Cardiac septum (tissue), 1 donor: ENCODE measurements at regions not wholly inside any gene's neighbourhood (a gene's known extent, or its start where the extent isn't known, plus 50 kb on each side); places are given as distances from the start of the nearest gene placed in this dataset.
"Not testable (repeated sequence)": the region's sequence is repeated elsewhere in the genome, so short reads cannot be mapped to it uniquely, and the experiment has no call there.

Experiments
- DNase-seq: peaks from one replicate; pipeline ENCODE4 v3.0.0-alpha.2; 2020; ENCODE audit warnings: low spot score
- intact Hi-C: fragments of 100-400 bp; cut with DNase I; formaldehyde crosslinking; loops from one replicate; pipeline ENCODE4 v1.14.0; 2022
- donor health status: DM: no; HTN: no; CAD: no.

DNA sequence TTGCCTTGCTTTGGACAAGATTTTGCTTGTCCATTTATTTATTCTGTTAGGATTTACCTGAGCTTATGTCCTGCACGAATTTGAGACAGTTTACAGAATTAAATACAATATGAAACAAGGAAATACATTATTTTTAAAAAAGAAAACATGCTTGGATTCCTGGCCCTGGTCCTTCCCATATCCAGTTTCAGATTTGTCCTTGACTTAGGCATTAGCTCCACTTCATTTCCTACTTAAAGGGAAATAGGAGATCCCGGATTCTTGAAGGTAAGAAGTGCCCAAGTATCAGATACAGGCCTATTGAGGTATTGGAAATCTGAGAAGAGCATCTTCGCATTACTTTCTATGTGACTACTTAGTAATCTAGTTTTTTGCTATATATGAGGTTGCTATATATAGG, 672.0 kb downstream of the SI start:
- intact Hi-C loops, result no loop called here
- DNase-seq, result no peak

DNA sequence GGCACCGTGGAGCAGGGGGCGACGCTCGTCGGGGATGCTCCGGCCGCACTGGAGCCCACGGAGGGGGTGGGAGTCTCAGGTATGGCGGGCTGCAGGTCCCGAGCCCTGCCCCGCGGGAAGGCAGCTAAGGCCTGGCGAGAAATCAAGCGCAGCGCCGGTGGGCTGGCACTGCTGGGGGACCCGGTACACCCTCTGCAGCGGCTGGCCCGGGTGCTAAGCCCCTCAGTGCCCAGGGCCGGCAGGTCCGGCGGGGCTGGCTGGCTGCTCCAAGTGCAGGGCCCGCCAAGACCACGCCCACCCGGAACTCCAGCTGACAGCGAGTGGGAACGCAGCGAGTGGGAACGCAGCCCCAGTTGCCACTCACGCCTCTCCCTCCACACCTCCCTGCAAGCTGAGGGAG, 676.4 kb downstream of the SI start:
- DNase-seq, result no peak
- intact Hi-C loops, result no loop called here

DNA sequence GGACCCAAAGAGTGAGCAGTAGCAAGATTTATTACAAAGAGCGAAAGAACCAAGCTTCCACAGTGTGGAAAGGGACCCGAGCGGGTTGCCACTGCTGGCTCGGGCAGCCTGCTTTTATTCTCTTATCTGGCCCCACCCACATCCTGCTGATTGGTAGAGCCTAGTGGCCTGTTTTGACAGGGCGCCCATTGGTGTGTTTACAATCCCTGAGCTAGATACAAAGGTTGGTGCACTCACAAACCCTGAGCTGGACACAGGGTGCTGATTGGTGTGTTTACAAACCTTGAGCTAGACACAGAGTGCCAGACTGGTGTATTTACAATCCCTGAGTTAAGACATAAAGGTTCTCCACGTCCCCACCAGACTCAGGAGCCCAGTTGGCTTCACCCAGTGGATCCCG, 676.9 kb downstream of the SI start:
- intact Hi-C loops, DNase-seq: not testable (repeated sequence)

DNA sequence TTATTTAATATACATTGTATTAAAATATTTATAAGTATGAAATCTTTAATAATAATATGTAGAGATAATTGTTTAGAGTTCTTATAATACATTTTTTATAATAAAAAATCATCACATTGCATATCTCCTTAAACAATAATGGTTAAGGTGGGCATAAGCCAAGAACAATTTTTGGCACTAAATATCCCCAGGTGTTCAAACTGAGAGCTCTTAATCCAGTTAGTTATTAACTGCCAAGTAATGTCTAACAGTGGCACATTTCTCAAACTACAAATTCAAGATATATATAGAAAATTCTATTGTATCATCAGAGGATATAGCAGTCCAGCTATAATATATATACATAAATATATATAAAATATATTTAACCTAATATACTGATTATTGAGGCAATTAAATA, 680.8 kb downstream of the SI start:
- intact Hi-C loops, result no loop called here
- no peak for DNase-seq

DNA sequence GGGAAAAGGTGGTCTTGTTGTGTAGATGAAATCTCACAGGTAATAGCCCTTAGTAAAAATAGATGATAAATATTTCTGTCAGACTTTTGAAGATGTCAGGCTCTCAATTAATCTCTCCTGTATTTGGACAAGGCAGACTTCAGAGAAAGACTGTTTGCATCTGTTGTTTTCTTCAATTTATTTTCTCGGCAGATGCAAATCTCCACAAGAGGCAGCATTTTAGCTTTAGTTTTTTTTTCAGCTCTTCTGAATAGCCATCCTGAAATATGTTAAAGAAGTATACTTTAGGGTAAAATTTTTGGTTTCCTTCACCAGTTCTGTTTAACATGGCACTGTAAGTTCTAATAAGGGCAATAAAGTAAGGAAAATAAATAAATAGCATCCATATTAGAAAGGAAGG, 685.1 kb downstream of the SI start:
- DNase-seq, result no peak
- intact Hi-C loops, result no loop called here

DNA sequence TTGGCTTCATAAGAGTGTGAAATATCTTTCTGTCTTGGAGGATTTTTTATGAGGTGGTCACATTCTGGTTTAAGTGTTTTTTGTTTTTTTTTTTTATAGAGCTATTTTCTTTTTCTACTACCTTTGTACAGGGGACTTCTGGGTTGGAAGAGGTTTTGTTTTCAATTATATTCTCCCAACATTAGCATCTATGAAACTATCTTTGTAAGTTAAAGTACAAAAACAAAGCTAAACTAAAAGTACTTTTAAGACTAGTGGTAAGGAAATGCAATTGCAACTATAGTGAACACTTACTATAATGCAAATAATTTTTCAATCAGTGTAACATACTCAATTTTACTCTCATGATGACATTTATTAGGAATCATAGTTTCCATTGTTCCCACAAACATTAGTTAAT, 688.2 kb downstream of the SI start:
- DNase-seq, result no peak
- intact Hi-C loops, result no loop called here

DNA sequence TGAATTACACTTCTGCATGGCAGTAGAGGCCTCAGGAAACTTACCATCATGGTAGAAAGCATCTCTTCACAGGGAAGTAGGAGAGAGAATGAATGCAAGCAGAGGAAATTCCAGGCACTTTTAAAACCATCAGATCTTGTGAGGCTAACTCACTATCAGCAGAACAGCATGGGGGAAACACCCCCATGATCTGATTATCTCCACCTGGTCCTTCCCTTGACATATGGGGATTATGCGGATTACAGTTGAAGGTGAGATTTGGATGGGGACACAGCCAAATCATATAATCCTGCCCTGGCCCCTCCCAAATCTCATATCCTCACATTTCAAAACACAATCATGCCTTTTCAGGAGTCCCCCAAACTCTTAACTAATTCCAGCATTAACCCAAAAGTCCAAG, 691.1 kb downstream of the SI start:
- no peak for DNase-seq
- intact Hi-C loops, result no loop called here

DNA sequence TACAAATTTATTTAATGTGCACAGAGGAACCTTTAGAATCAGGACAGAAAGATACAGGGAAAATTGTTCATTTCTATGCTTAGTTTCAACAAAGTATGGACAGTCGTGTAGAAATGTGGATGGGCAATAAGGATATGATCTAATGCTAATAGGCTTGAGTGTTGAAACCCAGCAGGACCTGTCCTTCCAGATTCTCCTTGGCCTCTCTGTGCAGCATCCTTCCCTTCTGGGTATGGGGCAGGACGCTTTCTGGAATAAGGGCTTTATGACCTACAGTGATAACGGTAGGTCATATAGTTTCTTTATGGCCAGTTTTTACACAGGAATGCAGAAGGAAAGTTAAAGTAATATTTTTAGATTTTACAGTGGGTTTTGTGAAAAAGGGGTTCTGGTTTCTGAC, 698.1 kb downstream of the SI start:
- intact Hi-C loops, result no loop called here
- no peak for DNase-seq

DNA sequence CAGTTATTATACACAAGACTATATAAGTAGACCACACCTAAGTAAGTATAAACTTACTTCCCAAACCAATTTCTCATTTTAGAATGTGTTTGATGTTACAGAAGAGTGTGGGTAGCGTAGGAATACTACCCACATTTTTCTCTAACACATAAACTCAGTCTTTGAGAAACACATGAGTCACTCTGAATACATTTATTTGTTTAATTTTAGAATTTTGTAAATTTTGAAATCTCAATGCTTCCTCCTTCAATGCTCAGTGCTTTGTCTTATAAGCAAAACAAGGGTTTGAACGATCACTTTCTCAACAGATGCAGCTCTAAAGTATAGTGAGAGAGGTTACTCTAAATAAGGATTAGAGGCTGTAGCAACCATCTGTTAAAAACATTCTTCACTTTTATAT, 700.8 kb downstream of the SI start:
- intact Hi-C loops, result no loop called here
- no peak for DNase-seq

DNA sequence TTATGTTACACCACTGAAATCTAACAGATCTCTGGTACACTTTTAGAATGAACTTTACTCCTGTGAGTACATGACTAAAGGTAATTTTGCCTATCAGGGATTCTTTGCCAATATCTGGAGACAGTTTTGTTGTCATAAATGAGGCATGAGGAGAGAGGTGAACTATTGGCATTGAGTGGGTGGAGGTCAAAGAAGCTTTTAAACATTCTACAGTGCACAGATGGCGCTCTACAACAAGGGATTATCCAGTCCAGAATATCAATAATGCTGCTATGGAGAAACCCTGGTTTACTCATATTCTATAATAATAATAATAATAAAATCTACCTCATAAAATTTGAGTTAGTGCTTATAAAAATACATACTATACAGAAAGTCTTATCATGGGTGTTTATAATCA, 702.3 kb downstream of the SI start:
- no peak for DNase-seq
- intact Hi-C loops, result no loop called here

DNA sequence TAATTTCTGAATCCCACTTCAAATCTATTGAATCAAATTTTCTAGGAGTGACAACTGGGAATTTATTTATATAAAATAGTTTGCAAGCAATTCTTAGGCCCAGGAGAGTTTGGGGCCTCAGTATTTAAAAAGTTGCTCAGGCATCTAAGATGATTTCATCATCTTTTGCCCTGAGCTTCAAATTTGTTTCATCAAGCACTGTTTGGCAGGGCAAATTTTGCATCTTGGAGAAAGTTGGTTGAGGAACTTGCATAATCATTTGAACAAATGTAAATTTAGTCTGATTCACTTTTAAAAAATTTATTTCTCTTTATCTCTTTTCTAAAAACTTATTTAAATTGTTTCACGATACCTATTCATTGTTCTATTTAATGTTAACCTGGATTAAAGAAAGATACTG, 702.8 kb downstream of the SI start:
- DNase-seq, result no peak
- intact Hi-C loops, result no loop called here

DNA sequence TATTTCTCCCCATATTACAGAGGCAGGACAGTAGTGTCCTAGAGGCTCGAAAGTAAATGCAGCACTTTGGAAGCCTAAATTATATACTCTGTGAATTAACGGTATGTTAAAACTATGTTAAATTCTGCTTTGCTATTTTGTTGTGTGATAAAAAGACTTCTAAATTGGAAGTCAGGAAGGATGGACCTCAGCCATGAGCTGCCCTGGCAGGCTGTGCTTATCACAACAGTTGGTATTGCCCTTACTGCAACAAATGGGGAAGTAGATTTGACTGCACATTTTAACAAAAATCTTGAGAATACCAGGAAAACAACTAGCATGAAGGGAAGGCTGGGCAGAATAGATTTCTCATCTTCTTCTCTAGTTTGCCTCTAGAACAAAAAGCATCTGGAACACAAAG, 706.6 kb downstream of the SI start:
- DNase-seq, result no peak
- intact Hi-C loops, result no loop called here

DNA sequence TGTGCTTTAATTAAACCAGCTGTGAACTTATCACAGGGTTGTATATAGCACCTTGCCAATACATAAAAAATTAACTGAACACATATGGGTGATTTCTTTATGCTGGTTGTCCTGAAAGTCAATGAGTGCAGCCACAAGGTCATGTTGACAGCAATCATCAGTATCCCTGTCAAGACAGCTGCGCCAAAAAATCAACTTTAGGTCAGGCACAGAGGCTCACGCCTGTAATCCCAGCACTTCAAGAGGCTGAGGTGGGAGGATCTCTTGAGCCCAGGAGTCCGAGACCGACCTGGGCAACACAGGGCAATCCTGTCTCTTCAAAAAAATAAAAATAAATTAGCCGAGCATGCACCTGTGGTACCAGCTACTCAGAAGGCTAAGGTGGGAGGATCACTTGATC, 707.3 kb downstream of the SI start:
- DNase-seq, result no peak
- intact Hi-C loops, result no loop called here

DNA sequence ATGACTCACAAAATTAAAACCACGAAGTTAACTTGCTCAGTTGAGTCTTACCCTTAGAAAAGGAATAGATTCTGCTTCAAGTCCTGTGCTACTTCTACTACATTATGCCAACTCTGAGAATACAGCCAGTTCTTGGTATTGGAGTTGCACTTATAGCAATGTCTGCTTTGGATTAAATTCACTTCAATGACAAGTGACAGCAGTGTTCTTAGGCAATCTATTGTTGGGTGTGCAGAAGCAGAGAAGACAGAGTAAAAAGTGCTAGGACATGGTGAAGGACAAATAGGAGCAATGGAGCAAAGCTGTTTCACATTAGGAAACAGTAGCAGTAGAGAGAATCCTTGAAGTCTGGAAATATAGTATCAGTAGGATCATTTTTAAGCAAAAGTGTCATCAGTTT, 713.1 kb downstream of the SI start:
- intact Hi-C loops, result no loop called here
- no peak for DNase-seq

DNA sequence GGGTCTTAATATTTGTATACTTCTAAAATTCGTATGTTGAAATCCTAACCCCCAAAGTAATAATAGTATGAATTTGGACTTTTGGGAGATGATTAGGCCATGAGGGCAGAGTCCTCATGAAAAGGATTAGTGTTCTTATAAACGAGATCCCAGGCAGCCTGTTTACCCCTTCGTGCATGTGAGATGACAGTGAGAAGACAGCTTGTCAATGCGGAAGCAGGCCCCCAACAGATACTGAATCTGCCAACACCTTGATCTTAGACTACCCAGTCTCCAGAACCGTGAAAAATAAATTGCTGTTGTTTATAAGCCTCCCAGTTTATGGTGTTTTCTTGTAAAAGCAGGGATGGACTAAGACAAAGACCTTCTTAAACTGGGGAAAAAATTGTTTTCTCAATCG, 714.2 kb downstream of the SI start:
- intact Hi-C loops, result no loop called here
- DNase-seq, result no peak

DNA sequence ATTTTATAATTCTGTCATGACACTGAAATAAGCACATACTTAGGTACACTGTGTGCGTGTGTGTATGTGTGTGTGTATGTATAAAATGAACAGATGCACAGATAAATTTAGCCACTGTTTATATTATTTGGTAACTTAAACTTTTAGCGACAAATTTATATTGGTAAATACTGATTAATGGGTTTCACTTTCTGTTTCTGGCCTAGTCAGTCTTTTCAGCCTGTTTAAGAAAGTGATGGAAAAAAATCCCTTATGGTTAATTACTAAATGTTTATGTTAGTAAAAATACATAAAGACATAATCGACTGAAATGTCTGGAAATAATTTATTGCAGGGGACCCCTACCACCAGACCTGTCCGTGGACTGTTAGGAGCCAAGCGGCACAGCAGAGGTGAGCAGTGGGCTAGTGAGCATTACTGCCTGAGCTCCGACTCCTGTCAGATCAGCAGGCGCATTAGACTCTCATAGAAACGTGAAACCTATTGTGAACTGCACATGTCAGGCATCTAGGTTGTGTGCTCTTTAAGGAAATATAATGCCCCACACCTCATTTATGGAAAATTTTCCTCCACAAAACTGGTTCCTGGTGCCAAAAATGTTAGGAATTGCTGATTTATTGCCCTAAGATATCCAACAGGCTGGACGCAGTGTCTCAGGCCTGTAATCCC, 717.4 kb downstream of the SI start:
- no peak for DNase-seq
- intact Hi-C loops, result no loop called here

DNA sequence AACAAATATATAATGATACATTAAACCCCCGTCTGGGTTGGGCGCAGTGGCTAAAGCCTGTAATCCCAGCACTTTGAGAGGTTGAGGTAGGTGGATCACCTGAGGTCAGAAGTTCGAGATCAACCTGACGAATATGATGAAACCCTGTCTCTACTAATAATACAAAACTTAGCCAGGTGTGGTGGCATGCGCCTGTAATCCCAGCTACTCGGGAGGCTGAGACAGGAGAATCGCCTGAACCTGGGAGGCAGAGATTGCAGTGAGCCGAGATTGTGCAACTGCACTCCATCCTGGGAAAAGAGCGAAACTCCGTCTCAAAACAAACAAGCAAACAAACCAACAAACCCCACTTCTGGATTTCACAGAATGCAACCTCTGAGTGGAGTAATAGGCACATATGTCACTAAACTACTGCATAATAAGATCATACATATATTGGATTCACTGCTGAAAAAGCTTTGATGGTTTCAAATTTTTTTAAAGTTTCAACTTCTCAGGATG, 718.2 kb downstream of the SI start:
- intact Hi-C loops, result no loop called here
- no peak for DNase-seq

DNA sequence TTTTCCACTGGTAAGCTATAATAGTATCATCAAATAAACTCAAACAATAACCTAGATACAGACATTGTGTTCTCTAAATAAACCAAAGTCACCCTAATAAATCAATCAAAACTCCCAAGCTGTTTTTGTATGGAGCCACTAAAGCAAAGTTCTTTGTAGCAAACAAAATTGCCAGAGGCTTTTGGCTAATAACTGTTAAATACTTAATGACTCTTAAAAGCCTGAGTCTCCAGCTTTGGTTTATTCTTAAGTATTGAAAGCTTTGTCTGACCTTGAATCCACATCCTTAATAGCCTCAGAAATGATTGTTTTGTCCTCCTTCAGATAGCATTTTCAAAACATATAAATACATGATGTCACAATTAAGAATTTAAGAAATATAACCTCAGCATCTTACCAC, 725.3 kb downstream of the SI start:
- no peak for DNase-seq
- intact Hi-C loops, result no loop called here

DNA sequence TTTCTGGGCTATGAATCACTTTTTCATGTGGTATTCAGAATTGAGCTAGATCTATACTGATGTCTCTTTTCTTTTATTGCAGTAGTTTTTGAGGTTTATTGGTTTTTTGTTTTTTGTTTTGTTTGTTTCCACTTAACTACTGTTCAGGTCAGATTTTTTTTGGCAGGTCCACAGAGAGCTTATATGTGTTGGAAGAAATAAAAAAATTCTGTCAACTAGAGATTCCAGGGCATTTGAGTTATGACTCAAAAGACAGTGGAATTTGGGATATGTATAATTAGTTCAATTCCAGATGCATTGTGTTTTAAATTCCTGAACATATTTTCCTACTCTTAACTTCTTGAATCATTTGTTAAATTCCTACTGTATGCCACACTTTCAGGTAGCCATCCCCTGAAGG, 727.2 kb downstream of the SI start:
- no peak for DNase-seq
- intact Hi-C loops, result no loop called here

DNA sequence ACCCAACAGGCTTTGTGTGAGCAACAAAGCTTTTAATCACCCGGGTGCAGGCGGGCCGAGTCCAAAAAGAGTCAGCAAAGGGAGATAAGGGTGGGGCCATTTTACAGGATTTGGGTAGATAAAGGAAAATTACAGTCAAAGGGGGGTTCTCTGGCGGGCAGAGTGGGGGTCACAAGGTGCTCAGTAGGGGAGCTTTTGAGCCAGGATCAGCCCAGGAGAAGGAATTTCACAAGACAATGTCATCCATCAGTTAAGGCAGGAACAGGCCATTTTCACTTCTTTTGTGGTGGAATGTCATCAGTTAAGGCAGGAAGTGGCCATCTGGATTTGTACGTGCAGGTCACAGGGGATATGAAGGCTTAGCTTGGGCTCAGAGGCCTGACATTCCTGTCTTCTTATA, 736.1 kb downstream of the SI start:
- intact Hi-C loops, DNase-seq: not testable (repeated sequence)

DNA sequence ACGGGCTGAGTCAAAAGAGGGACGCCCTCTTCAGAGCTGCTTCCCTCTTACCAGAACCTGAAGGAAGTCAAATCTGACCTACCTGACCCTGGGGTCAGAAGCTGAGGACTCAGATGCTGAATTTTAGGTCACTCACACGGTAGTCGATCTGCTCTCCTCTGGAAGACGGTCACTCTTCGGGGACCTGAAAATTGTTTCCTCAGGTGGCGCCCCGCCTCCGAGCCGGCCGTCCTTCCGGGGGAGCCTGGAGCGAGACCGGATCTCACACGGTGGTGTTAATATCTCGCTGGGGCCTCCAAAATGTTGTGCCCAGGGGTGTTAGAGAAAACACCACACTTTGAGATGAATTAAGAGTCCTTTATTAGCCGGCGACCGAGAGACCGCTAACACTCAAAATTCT, 737.2 kb downstream of the SI start:
- intact Hi-C loops, result no loop called here

DNA sequence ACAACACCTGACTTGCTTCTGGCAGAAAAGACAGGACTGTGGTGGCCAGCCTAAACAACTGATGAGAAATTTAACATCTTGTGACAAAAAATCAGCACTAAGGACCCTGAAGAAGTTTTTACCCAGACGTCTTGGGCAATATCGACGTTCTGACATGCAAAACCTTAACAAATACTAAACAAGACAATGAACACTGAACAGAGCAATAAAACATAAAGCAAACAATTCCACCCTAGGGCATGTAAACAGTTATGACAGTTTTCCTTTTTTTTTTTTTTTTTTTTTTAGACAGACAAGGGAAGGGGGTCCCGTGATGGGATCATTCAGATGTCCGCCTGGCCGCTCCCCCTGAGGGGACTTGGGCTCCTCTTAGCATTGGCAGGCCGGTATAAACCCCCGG, 738.0 kb downstream of the SI start:
- no peak for DNase-seq
- intact Hi-C loops, result no loop called here

More for the DNA sequence above, 737.2 kb downstream of the SI start:
- no peak for DNase-seq
